ENCODE measurements at regions not wholly inside any gene's neighbourhood (a gene's known extent, or its start where the extent isn't known, plus 50 kb on each side); places are given as distances from the start of the nearest gene placed in this dataset.

DNA sequence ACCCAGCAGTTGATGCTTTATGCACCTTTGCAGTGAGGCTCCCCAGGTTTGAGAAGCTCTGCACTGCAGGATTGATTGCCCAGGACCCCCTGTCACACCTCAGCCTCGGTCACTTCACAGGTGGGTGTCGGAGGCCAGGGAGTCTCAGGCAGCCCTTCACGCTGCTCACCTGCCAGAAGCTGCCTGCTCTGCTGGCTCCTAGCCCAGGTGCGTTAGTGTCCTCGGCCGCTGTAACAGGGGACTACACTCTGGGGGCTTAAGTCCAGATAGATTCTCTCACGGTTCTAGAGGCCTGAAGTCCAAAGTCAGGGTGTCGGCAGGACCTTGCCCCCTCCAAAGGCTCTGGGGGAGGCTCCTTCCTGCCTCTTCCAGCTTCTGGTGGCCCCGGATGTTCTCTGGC, 79.9 kb downstream of the CPZ start:
- DNase-seq = no peak

GRCh38 chr4:8671712-8672290, 79.2 kb downstream of the CPZ start:
- DNase-seq = no peak
